Skin epidermis (tissue), 12 donors: ENCODE measurements at regions not wholly inside any gene's neighbourhood (a gene's known extent, or its start where the extent isn't known, plus 50 kb on each side); places are given as distances from the start of the nearest gene placed in this dataset.

Source experiments
- H3K27ac ChIP-seq, 21 experiments: fragments of 200-600 bp; sonication (generic) in 11 of 21; one replicate each; pipeline ENCODE4 v1.5.0; 2020; ENCODE audit warnings: mild to moderate bottlenecking in 3 of 21, inconsistent platforms in 2 of 21, moderate library complexity in 2 of 21
- H3K4me3 ChIP-seq, 7 experiments: fragments of 200-600 bp; sonication (generic) in 2 of 7; one replicate each; pipeline ENCODE4 v1.5.0; 2020; ENCODE audit warnings: inconsistent platforms in 2 of 7, mild to moderate bottlenecking in 2 of 7, moderate library complexity in 1 of 7

- H3K27ac ChIP-seq, result no peak overlapping the region
Measured at GRCh38 chr7:12508554-12508953, 62.0 kb upstream of the SCIN start.

GRCh38 chr7:12517451-12517850 lies 53.1 kb upstream of the SCIN start:
- no peak overlapping the region for H3K27ac ChIP-seq
- H3K4me3 ChIP-seq, result no peak overlapping the region

More at GRCh38 chr7:12508554-12508953, 62.0 kb upstream of the SCIN start:
- no peak overlapping the region for H3K4me3 ChIP-seq

DNA sequence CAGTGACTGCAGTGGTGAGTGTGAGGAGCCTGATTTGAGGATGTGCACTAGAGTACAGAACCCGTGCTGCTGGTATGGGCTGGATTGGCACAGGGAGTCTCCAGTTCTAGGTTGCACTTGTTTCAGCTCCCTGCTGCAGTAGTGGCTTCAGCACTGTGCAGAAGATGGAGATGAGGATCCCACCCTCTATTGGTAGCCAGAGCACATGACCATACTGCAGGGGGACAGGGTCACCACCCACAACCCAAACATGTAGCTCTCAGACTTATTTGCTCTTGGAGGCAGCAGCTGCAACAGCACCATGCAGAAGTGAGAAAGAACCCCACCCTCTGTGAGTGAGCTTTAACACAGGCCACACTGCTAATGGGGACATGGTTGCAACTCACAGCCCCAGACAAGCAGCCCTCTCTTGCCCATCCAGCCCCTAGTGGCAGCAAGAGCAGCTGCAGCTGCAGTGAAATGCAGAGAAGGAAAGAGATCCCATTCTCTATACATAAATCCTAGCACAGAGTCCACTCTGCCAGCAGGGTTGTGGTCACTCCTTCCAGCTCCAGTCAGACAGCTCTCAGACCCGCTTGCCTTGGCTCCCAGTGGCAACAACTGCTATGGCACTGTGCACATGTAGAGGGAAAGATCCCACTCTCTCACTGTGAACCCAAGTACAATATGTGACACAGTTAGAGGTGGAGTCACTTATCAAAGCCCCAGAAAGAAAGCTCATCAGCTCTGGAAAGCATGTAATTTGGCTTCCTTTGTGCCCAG lies 51.4 kb upstream of the SCIN start:
- H3K4me3 ChIP-seq, result no peak overlapping the region
- H3K27ac ChIP-seq, result no peak overlapping the region

- no peak overlapping the region for H3K4me3 ChIP-seq
- H3K27ac ChIP-seq, result no peak overlapping the region
Measured at GRCh38 chr7:12519682-12520009, 50.9 kb upstream of the SCIN start.
